ENCODE measurements at regions not wholly inside any gene's neighbourhood (a gene's known extent, or its start where the extent isn't known, plus 50 kb on each side); places are given as distances from the start of the nearest gene placed in this dataset.
A peak's percentile ranks its signal among the peaks of the same experiment; 100 is the strongest.

- H3K4me2 ChIP-seq (ENCODE audit: insufficient read depth, low read length) = peak overlapping the region; percentile 47
- no peaks in the 10 kb centered on the region for H3K27me3 ChIP-seq (ENCODE audit: insufficient read depth, low read length)
- no peaks in the 10 kb centered on the region for H3K79me2 ChIP-seq (ENCODE audit: insufficient read depth, low read length)
- H3K9me3 ChIP-seq (ENCODE audit: low read depth, low read length) = no peaks in the 10 kb centered on the region
- no peak overlapping the region for H3K4me3 ChIP-seq (ENCODE audit: insufficient read depth, low read length)
- no peaks in the 10 kb centered on the region for H3K36me3 ChIP-seq (ENCODE audit: insufficient read depth, low read length)
- TF ChIP-seq CTCF (IDR thresholded peaks at IDR 0.05; ENCODE audit: extremely low read depth, low read depth, low read length) = no peak
- no peak overlapping the region for H3K27ac ChIP-seq (ENCODE audit: low read depth, low read length)
- DNase-seq (ENCODE audit: insufficient read length, low spot score, missing footprints) = no peak
- no peak overlapping the region for H2AFZ ChIP-seq (ENCODE audit: low read length)
- H4K20me1 ChIP-seq (ENCODE audit: insufficient read depth, low read length) = no peaks in the 10 kb centered on the region
- H3K4me1 ChIP-seq (ENCODE audit: insufficient read depth, low read length) = no peaks in the 10 kb centered on the region
Observed at GRCh38 chr6:109893606-109894005, 84.5 kb upstream of the GPR6 start.

- Histone ChIP-seq H4K20me1 (ENCODE audit: insufficient read depth, low read length) (no peaks in the 10 kb centered on the region), H3K4me2 (ENCODE audit: insufficient read depth, low read length) (no peak overlapping the region), H3K79me2 (ENCODE audit: insufficient read depth, low read length) (no peaks in the 10 kb centered on the region), H3K4me1 (ENCODE audit: insufficient read depth, low read length) (no peaks in the 10 kb centered on the region), H3K9me3 (ENCODE audit: low read depth, low read length) (no peaks in the 10 kb centered on the region), H3K36me3 (ENCODE audit: insufficient read depth, low read length) (no peaks in the 10 kb centered on the region), H3K27me3 (ENCODE audit: insufficient read depth, low read length) (peaks cover 3% of the 10 kb centered on the region), H3K27ac (ENCODE audit: low read depth, low read length) (no peak overlapping the region), H3K4me3 (ENCODE audit: insufficient read depth, low read length) (no peak overlapping the region), H2AFZ (ENCODE audit: low read length) (no peak overlapping the region)
- no peak for TF ChIP-seq CTCF (IDR thresholded peaks at IDR 0.05; ENCODE audit: extremely low read depth, low read depth, low read length)
- no peak for DNase-seq (ENCODE audit: insufficient read length, low spot score, missing footprints)
Observed at GRCh38 chr6:109894181-109894580, 83.9 kb upstream of the GPR6 start.

GRCh38 chr6:109896341-109896740 lies 81.8 kb upstream of the GPR6 start:
- no peak overlapping the region for H3K4me2 ChIP-seq (ENCODE audit: insufficient read depth, low read length)
- H3K79me2 ChIP-seq (ENCODE audit: insufficient read depth, low read length) = no peaks in the 10 kb centered on the region
- H3K36me3 ChIP-seq (ENCODE audit: insufficient read depth, low read length) = no peaks in the 10 kb centered on the region
- TF ChIP-seq CTCF (IDR thresholded peaks at IDR 0.05; ENCODE audit: extremely low read depth, low read depth, low read length) = no peak
- no peak overlapping the region for H3K27ac ChIP-seq (ENCODE audit: low read depth, low read length)
- no peak overlapping the region for H3K4me3 ChIP-seq (ENCODE audit: insufficient read depth, low read length)
- H3K4me1 ChIP-seq (ENCODE audit: insufficient read depth, low read length) = no peaks in the 10 kb centered on the region
- no peak overlapping the region for H2AFZ ChIP-seq (ENCODE audit: low read length)
- H3K27me3 ChIP-seq (ENCODE audit: insufficient read depth, low read length) = peaks cover 3% of the 10 kb centered on the region
- DNase-seq (ENCODE audit: insufficient read length, low spot score, missing footprints) = no peak
- H3K9me3 ChIP-seq (ENCODE audit: low read depth, low read length) = no peaks in the 10 kb centered on the region
- H4K20me1 ChIP-seq (ENCODE audit: insufficient read depth, low read length) = no peaks in the 10 kb centered on the region

GRCh38 chr6:109897025-109897424 lies 81.1 kb upstream of the GPR6 start:
- Histone ChIP-seq H3K4me2 (ENCODE audit: insufficient read depth, low read length) (no peak overlapping the region), H2AFZ (ENCODE audit: low read length) (no peak overlapping the region), H3K4me3 (ENCODE audit: insufficient read depth, low read length) (no peak overlapping the region), H3K9me3 (ENCODE audit: low read depth, low read length) (no peaks in the 10 kb centered on the region), H3K79me2 (ENCODE audit: insufficient read depth, low read length) (no peaks in the 10 kb centered on the region), H3K27ac (ENCODE audit: low read depth, low read length) (no peak overlapping the region), H4K20me1 (ENCODE audit: insufficient read depth, low read length) (no peaks in the 10 kb centered on the region), H3K36me3 (ENCODE audit: insufficient read depth, low read length) (no peaks in the 10 kb centered on the region), H3K4me1 (ENCODE audit: insufficient read depth, low read length) (no peaks in the 10 kb centered on the region), H3K27me3 (ENCODE audit: insufficient read depth, low read length) (peaks cover 3% of the 10 kb centered on the region)
- DNase-seq (ENCODE audit: insufficient read length, low spot score, missing footprints) = no peak
- no peak for TF ChIP-seq CTCF (IDR thresholded peaks at IDR 0.05; ENCODE audit: extremely low read depth, low read depth, low read length)
